Hepatocyte (in vitro differentiated cells): ENCODE measurements at regions not wholly inside any gene's neighbourhood (a gene's known extent, or its start where the extent isn't known, plus 50 kb on each side); places are given as distances from the start of the nearest gene placed in this dataset.

Experiments
- DNase-seq: peaks from one replicate; pipeline ENCODE4 v3.0.0-alpha.2; 2016; ENCODE audit warnings: low spot score
- H2AFZ ChIP-seq: fragments of 200-600 bp; sonication (generic); 2 replicates; pipeline ENCODE4 v1.6.0; 2016; ENCODE audit warnings: antibody characterized with exemption, mild to moderate bottlenecking
- H3K27ac ChIP-seq: fragments of 200-600 bp; sonication (generic); 2 replicates; pipeline ENCODE4 v1.5.1; 2016; ENCODE audit warnings: mild to moderate bottlenecking
- H3K27me3 ChIP-seq: fragments of 200-600 bp; sonication (generic); 2 replicates; pipeline ENCODE4 v1.6.1; 2016
- H3K36me3 ChIP-seq: fragments of 200-600 bp; sonication (generic); replicated peaks from 2 replicates; pipeline ENCODE4 v1.5.1; 2016; ENCODE audit warnings: low read depth; ENCODE audit not compliant: insufficient read depth
- H3K4me1 ChIP-seq: fragments of 200-600 bp; sonication (generic); 2 replicates; pipeline ENCODE4 v1.5.1; 2016; ENCODE audit warnings: mild to moderate bottlenecking, moderate library complexity; ENCODE audit not compliant: insufficient read depth
- H3K4me2 ChIP-seq: fragments of 200-600 bp; sonication (generic); 2 replicates; pipeline ENCODE4 v1.6.0; 2016
- H3K4me3 ChIP-seq: fragments of 200-600 bp; sonication (generic); 2 replicates; pipeline ENCODE4 v1.5.1; 2016; ENCODE audit warnings: mild to moderate bottlenecking
- H3K79me2 ChIP-seq: fragments of 200-600 bp; sonication (generic); 2 replicates; pipeline ENCODE4 v1.6.0; 2017; ENCODE audit warnings: mild to moderate bottlenecking
- H3K9me2 ChIP-seq: fragments of 200-600 bp; sonication (generic); replicated peaks from 2 replicates; pipeline ENCODE4 v1.6.0; 2017; ENCODE audit warnings: mild to moderate bottlenecking; ENCODE audit not compliant: insufficient read depth
- H3K9me3 ChIP-seq: fragments of 200-600 bp; sonication (generic); 2 replicates; pipeline ENCODE4 v1.5.1; 2016; ENCODE audit warnings: low read depth, mild to moderate bottlenecking
- H4K20me1 ChIP-seq: fragments of 200-600 bp; sonication (generic); 2 replicates; pipeline ENCODE4 v1.6.0; 2016; ENCODE audit warnings: mild to moderate bottlenecking; ENCODE audit not compliant: insufficient read depth, poor library complexity, severe bottlenecking
- EZH2 ChIP-seq: fragments of 200-600 bp; sonication (generic); IDR thresholded peaks from 2 replicates; pipeline ENCODE4 v1.6.1; 2016; ENCODE audit warnings: antibody characterized with exemption, mild to moderate bottlenecking, borderline replicate concordance
- EZH2phosphoT487 ChIP-seq: fragments of 200-600 bp; sonication (generic); IDR thresholded peaks from one replicate; pipeline ENCODE4 v1.6.1; 2018; ENCODE audit warnings: antibody characterized with exemption, mild to moderate bottlenecking, low read depth, moderate library complexity; ENCODE audit not compliant: unreplicated experiment, severe bottlenecking
- WGBS: methylation state at CpG from one replicate; pipeline ENCODE4 v1.1.6; 2016; ENCODE audit warnings: low lambda C conversion rate; ENCODE audit errors: missing lambda C conversion rate; 5-methylcytosine and 5-hydroxymethylcytosine counted together
- TF ChIP-seq, protein P1 (sequence below): fragments of 200-600 bp; sonication (generic); IDR thresholded peaks from 2 replicates; pipeline ENCODE4 v1.5.1; 2016; ENCODE audit warnings: antibody characterized with exemption, mild to moderate bottlenecking; ENCODE audit not compliant: poor library complexity

DNA sequence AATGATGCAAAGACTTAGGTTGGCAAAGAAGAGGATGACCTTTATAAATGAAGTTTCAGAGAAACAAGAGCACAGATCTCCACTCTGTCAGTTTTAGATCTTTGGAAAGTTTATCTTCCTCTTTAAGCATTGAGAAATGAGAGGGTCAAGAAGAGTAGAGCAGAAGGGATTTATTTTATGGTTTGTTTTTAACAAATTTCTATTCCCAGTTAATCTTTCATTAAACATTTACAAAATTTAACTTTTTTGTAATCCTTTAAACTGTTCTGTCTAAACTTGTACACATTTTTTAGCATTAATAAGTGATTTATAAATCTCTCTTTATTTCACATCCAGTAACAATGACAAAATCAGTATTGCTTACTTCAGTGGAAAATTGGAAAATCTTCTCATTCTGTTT is 875.0 kb upstream of the IGFBP7 start:
- DNase-seq: no peak
- H3K4me1 ChIP-seq: no peaks in the 10 kb centered on the region
- no peak overlapping the region for H3K27ac ChIP-seq
- H3K27me3 ChIP-seq: no peaks in the 10 kb centered on the region
- H3K79me2 ChIP-seq: no peaks in the 10 kb centered on the region
- H3K9me2 ChIP-seq: no peaks in the 10 kb centered on the region
- no peak overlapping the region for H3K4me3 ChIP-seq
- H2AFZ ChIP-seq: no peak overlapping the region
- TF ChIP-seq EZH2: no peak
- TF ChIP-seq, protein P1, sequence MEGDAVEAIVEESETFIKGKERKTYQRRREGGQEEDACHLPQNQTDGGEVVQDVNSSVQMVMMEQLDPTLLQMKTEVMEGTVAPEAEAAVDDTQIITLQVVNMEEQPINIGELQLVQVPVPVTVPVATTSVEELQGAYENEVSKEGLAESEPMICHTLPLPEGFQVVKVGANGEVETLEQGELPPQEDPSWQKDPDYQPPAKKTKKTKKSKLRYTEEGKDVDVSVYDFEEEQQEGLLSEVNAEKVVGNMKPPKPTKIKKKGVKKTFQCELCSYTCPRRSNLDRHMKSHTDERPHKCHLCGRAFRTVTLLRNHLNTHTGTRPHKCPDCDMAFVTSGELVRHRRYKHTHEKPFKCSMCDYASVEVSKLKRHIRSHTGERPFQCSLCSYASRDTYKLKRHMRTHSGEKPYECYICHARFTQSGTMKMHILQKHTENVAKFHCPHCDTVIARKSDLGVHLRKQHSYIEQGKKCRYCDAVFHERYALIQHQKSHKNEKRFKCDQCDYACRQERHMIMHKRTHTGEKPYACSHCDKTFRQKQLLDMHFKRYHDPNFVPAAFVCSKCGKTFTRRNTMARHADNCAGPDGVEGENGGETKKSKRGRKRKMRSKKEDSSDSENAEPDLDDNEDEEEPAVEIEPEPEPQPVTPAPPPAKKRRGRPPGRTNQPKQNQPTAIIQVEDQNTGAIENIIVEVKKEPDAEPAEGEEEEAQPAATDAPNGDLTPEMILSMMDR: no peak
- no peak for TF ChIP-seq EZH2phosphoT487
- no peaks in the 10 kb centered on the region for H3K36me3 ChIP-seq
- no peaks in the 10 kb centered on the region for H3K9me3 ChIP-seq
- H4K20me1 ChIP-seq: no peaks in the 10 kb centered on the region
- no peak overlapping the region for H3K4me2 ChIP-seq

DNA sequence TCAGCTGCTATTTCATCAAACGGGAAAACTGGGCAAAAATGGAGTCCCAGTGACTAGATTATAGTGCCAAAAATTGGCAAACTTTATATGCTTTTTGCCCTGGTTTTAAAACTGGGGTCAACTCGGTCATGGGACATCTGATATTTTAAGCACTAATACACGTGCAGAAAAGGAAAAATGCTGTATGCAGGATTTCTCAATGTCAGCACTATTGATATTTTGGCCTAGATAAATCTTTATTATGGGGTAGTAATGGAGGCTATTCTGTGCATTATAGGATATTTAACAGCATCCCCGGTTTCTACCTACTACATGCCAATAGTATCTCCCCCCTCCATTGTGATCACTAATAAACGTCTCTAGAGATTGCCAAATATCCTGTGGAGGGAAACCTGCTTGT is 870.9 kb upstream of the IGFBP7 start:
- H4K20me1 ChIP-seq: no peaks in the 10 kb centered on the region
- H3K27ac ChIP-seq: no peak overlapping the region
- H3K4me1 ChIP-seq: no peaks in the 10 kb centered on the region
- no peaks in the 10 kb centered on the region for H3K9me2 ChIP-seq
- no peaks in the 10 kb centered on the region for H3K79me2 ChIP-seq
- no peak for TF ChIP-seq EZH2
- TF ChIP-seq, protein P1: no peak
- TF ChIP-seq EZH2phosphoT487: no peak
- no peak overlapping the region for H3K4me3 ChIP-seq
- H3K4me2 ChIP-seq: no peak overlapping the region
- H3K36me3 ChIP-seq: no peaks in the 10 kb centered on the region
- no peaks in the 10 kb centered on the region for H3K27me3 ChIP-seq
- H3K9me3 ChIP-seq: no peaks in the 10 kb centered on the region
- no peak for DNase-seq
- 88% methylated on average over 5 of the region's 5 CpGs for WGBS
- no peak overlapping the region for H2AFZ ChIP-seq

DNA sequence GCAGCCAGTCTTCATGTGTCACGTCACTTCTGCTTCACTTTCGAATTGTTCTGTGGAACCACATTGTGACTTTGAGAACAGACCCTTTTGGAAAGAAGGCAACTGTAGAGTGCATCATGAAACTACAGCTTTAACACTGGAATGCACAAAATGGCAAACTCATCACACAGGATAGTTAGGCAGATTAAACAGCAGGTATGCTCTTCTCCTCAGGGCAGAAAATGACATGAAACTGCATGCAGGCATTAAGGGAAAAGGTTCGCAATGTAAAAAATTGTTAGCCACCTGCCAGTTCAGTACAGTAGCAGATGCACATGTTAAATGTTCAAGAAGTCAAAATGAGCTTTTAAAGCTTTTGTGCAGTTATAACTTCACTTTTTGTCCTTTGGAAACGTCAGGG is 864.6 kb upstream of the IGFBP7 start:
- 80% methylated on average over 4 of the region's 4 CpGs for WGBS
- no peak overlapping the region for H3K4me3 ChIP-seq
- no peaks in the 10 kb centered on the region for H3K9me2 ChIP-seq
- H4K20me1 ChIP-seq: no peaks in the 10 kb centered on the region
- TF ChIP-seq EZH2phosphoT487: no peak
- TF ChIP-seq, protein P1: no peak
- TF ChIP-seq EZH2: no peak
- no peaks in the 10 kb centered on the region for H3K36me3 ChIP-seq
- no peak overlapping the region for H3K4me2 ChIP-seq
- no peaks in the 10 kb centered on the region for H3K4me1 ChIP-seq
- no peak overlapping the region for H3K27ac ChIP-seq
- H3K27me3 ChIP-seq: no peaks in the 10 kb centered on the region
- H3K79me2 ChIP-seq: no peaks in the 10 kb centered on the region
- no peak overlapping the region for H2AFZ ChIP-seq
- H3K9me3 ChIP-seq: no peaks in the 10 kb centered on the region
- no peak for DNase-seq

DNA sequence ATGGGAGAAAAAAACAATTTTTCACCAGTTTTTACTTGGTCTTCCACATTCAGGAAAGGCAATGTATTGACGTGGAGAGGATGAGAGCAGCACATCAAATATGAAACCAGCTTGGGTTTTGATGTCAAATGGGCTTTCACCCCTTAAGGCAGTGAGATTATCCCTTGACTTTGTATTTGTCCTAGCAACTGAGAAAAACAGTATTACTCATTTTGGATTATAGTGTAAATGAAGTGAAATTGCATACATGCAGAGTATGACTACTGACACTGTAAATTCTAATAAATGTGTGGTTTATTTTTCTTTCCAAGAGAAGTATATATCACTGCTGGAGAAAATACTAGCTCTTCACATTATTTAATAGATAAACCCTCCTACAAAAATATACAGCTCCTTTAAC is 863.6 kb upstream of the IGFBP7 start:
- Histone ChIP-seq H3K9me2 (no peaks in the 10 kb centered on the region), H4K20me1 (no peaks in the 10 kb centered on the region), H3K27ac (no peak overlapping the region), H3K36me3 (no peaks in the 10 kb centered on the region), H3K79me2 (no peaks in the 10 kb centered on the region), H3K4me3 (no peak overlapping the region), H3K9me3 (no peaks in the 10 kb centered on the region), H2AFZ (no peak overlapping the region), H3K4me1 (no peaks in the 10 kb centered on the region), H3K4me2 (no peak overlapping the region), H3K27me3 (no peaks in the 10 kb centered on the region)
- no peak for DNase-seq
- TF ChIP-seq EZH2phosphoT487: no peak
- TF ChIP-seq EZH2: no peak
- TF ChIP-seq, protein P1: no peak
- 79% methylated on average over 1 of the region's 1 CpG for WGBS
